GM21526 (cell line): ENCODE measurements at regions not wholly inside any gene's neighbourhood (a gene's known extent, or its start where the extent isn't known, plus 50 kb on each side); places are given as distances from the start of the nearest gene placed in this dataset.

Source experiments
- ATAC-seq: cut with Tn5 transposase; IDR thresholded peaks from one replicate; pipeline ENCODE4 v1.9.1; 2021; ENCODE audit warnings: moderate library complexity; ENCODE audit not compliant: unreplicated experiment, low FRiP score

GRCh38 chr5:77846422-77847128, 70.4 kb upstream of the TBCA start:
- ATAC-seq = no peak

GRCh38 chr5:77845324-77845646, 69.1 kb upstream of the TBCA start:
- no peak for ATAC-seq

GRCh38 chr5:77844623-77845323, 68.6 kb upstream of the TBCA start:
- ATAC-seq = no peak

- ATAC-seq = no peak
These were observed 68.2 kb upstream of the TBCA start for GRCh38 chr5:77844373-77844622.

- ATAC-seq = no peak
These were observed 67.6 kb upstream of the TBCA start for GRCh38 chr5:77843570-77844372.

GRCh38 chr5:77842243-77842642, 66.1 kb upstream of the TBCA start:
- ATAC-seq = no peak

GRCh38 chr5:77841616-77842015, 65.5 kb upstream of the TBCA start:
- no peak for ATAC-seq

- ATAC-seq = no peak
These were observed 64.8 kb upstream of the TBCA start for GRCh38 chr5:77840930-77841329.

- no peak for ATAC-seq
These were observed 63.6 kb upstream of the TBCA start for GRCh38 chr5:77839691-77840090.

GRCh38 chr5:77832938-77833337, 56.8 kb upstream of the TBCA start:
- no peak for ATAC-seq

- ATAC-seq = no peak
These were observed 56.1 kb upstream of the TBCA start for GRCh38 chr5:77832166-77832770.

GRCh38 chr5:77828445-77828844, 52.3 kb upstream of the TBCA start:
- no peak for ATAC-seq
